Osteoblast (primary cell): ENCODE measurements at regions not wholly inside any gene's neighbourhood (a gene's known extent, or its start where the extent isn't known, plus 50 kb on each side); places are given as distances from the start of the nearest gene placed in this dataset.

Source experiments
- DNase-seq: peaks from one replicate; pipeline ENCODE4 v3.0.0; 2011; ENCODE audit warnings: low spot score, mixed read lengths; ENCODE audit not compliant: insufficient read length; ENCODE audit errors: missing footprints
- H2AFZ ChIP-seq: 2 replicates; pipeline ENCODE4 v1.6.0; 2011; ENCODE audit warnings: mild to moderate bottlenecking, low read length
- H3K27ac ChIP-seq: 2 replicates; pipeline ENCODE4 v1.5.1; 2011; ENCODE audit warnings: mild to moderate bottlenecking, low read depth, low read length, moderate library complexity
- H3K27me3 ChIP-seq: 2 replicates; pipeline ENCODE4 v1.6.0; 2012; ENCODE audit warnings: mild to moderate bottlenecking, control low read depth, inconsistent platforms, low read length, moderate library complexity; ENCODE audit not compliant: insufficient read depth
- H3K36me3 ChIP-seq: 2 replicates; pipeline ENCODE4 v1.5.1; 2011; ENCODE audit warnings: mild to moderate bottlenecking, low read length, control low read depth, moderate library complexity; ENCODE audit not compliant: insufficient read depth
- H3K4me1 ChIP-seq: 2 replicates; pipeline ENCODE4 v1.5.1; 2011; ENCODE audit warnings: mild to moderate bottlenecking, low read length, control low read depth, moderate library complexity; ENCODE audit not compliant: insufficient read depth
- H3K4me2 ChIP-seq: 2 replicates; pipeline ENCODE4 v1.6.0; 2011; ENCODE audit warnings: mild to moderate bottlenecking, low read length; ENCODE audit not compliant: insufficient read depth
- H3K4me3 ChIP-seq: fragments of 200-600 bp; sonication (generic); 3 replicates; pipeline ENCODE4 v1.5.1; 2012; ENCODE audit warnings: mild to moderate bottlenecking, low read length, inconsistent platforms; ENCODE audit not compliant: insufficient read depth
- H3K79me2 ChIP-seq: 2 replicates; pipeline ENCODE4 v1.6.0; 2012; ENCODE audit warnings: mild to moderate bottlenecking, low read length, control low read depth, inconsistent platforms; ENCODE audit not compliant: insufficient read depth
- H3K9me3 ChIP-seq: 2 replicates; pipeline ENCODE4 v1.5.1; 2011; ENCODE audit warnings: low read depth, low read length, control low read depth
- H4K20me1 ChIP-seq: 2 replicates; pipeline ENCODE4 v1.6.0; 2012; ENCODE audit warnings: mild to moderate bottlenecking, low read length, control low read depth; ENCODE audit not compliant: insufficient read depth
- CTCF ChIP-seq: IDR thresholded peaks from 2 replicates; pipeline ENCODE4 v1.5.1; 2011; ENCODE audit warnings: mild to moderate bottlenecking, low read depth, low read length, moderate library complexity; ENCODE audit errors: extremely low read depth

DNA sequence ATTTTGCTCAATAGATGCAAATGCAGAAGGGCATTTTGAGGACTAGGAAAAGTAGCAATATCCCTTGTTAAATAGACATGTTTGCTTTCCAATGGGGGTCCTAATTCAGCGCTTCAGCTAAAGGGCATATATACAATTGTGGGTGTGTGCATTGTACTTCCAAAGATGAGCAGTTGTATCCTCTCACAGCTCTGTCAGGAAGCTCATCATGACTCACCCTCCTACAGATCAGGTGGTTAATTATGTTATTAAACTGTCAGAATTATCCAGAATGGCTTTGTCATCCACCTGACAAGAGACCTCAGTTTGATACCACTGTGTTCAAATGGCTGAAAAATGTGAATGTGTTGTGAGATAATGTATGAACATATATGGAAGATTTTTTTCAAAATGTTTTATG lies 252.2 kb upstream of the MTNR1B start:
- Histone ChIP-seq H4K20me1 (no peaks in the 10 kb centered on the region), H3K4me1 (peaks cover under 1% of the 10 kb centered on the region), H3K27me3 (no peaks in the 10 kb centered on the region), H3K36me3 (no peaks in the 10 kb centered on the region), H3K4me2 (no peak overlapping the region), H2AFZ (no peak overlapping the region), H3K27ac (no peak overlapping the region), H3K79me2 (no peaks in the 10 kb centered on the region), H3K4me3 (no peak overlapping the region), H3K9me3 (no peaks in the 10 kb centered on the region)
- TF ChIP-seq CTCF: no peak
- no peak for DNase-seq

- Histone ChIP-seq H3K4me1 (no peaks in the 10 kb centered on the region), H3K4me3 (no peak overlapping the region), H3K9me3 (no peaks in the 10 kb centered on the region), H3K4me2 (no peak overlapping the region), H2AFZ (no peak overlapping the region), H3K27ac (no peak overlapping the region), H3K79me2 (no peaks in the 10 kb centered on the region), H3K36me3 (no peaks in the 10 kb centered on the region), H3K27me3 (no peaks in the 10 kb centered on the region), H4K20me1 (no peaks in the 10 kb centered on the region)
- TF ChIP-seq CTCF: no peak
- no peak for DNase-seq
Measured at GRCh38 chr11:92720385-92720784, 249.1 kb upstream of the MTNR1B start.

DNA sequence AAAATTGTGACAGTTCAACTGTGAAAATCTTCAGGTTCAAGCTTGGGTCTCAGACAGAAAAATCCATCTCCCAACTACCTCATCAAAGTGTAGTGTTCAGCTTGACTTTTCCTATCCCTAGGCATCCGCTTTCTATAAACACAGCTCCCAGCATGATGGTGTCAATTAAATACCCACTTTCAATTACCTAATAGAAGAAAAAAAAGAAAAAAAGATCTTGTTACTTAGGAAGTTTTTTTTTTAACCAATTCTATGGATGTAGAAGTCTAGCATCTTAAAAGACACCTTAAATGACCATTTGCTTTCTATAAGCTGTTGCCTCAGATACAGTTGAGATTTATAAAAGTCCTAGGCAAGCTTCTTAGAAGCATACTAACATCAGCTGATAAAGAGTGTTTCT lies 244.1 kb upstream of the MTNR1B start:
- Histone ChIP-seq H2AFZ (no peak overlapping the region), H3K79me2 (no peaks in the 10 kb centered on the region), H3K4me3 (no peak overlapping the region), H3K4me1 (no peaks in the 10 kb centered on the region), H4K20me1 (no peaks in the 10 kb centered on the region), H3K27me3 (peaks cover 4% of the 10 kb centered on the region), H3K4me2 (no peak overlapping the region), H3K36me3 (no peaks in the 10 kb centered on the region), H3K9me3 (no peaks in the 10 kb centered on the region), H3K27ac (no peak overlapping the region)
- DNase-seq: no peak
- no peak for TF ChIP-seq CTCF

- peak; percentile 37 for DNase-seq
- no peak overlapping the region for H3K4me2 ChIP-seq
- no peak for TF ChIP-seq CTCF
- H3K27me3 ChIP-seq: peaks cover 4% of the 10 kb centered on the region
- no peaks in the 10 kb centered on the region for H4K20me1 ChIP-seq
- no peaks in the 10 kb centered on the region for H3K9me3 ChIP-seq
- H3K36me3 ChIP-seq: no peaks in the 10 kb centered on the region
- H3K27ac ChIP-seq: no peak overlapping the region
- no peaks in the 10 kb centered on the region for H3K79me2 ChIP-seq
- H3K4me3 ChIP-seq: no peak overlapping the region
- H3K4me1 ChIP-seq: no peaks in the 10 kb centered on the region
- no peak overlapping the region for H2AFZ ChIP-seq
Measured at GRCh38 chr11:92727123-92727522, 242.3 kb upstream of the MTNR1B start.
